LHCN-M2 (cell line): ENCODE measurements at regions not wholly inside any gene's neighbourhood (a gene's known extent, or its start where the extent isn't known, plus 50 kb on each side); places are given as distances from the start of the nearest gene placed in this dataset.

Experiments
- DNase-seq: peaks from one replicate; pipeline ENCODE4 v3.0.0-alpha.2; 2012; ENCODE audit warnings: low read depth

DNA sequence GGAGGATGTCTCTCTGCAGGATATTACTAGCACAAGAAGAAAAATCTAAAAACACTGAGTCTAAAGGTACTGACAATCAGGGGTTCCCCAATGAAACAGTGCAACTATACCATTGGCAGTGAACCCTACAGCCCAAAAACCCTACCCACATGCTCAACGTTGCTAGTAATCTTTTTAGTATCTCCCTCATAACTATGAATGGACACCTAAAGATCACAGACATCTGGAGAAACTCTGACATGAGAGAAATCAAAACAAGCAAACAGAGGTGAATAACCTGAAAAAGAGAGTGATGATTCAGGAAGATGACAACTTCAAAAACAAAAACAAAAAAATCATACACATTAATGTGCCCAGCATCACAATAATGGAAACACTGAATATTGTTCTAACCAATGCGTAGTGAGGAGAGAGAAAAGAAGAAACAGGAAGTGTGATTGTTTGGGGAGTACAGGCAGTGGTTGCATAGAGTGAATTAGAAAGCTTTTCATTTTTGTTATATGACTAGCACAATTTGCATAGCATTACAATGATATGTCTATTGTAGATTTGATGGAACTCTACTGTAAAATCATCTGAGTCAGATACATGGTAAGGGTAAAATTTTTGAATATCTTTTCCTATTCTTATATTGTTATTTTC is 78.9 kb upstream of the FMR1 start:
- no peak for DNase-seq

DNA sequence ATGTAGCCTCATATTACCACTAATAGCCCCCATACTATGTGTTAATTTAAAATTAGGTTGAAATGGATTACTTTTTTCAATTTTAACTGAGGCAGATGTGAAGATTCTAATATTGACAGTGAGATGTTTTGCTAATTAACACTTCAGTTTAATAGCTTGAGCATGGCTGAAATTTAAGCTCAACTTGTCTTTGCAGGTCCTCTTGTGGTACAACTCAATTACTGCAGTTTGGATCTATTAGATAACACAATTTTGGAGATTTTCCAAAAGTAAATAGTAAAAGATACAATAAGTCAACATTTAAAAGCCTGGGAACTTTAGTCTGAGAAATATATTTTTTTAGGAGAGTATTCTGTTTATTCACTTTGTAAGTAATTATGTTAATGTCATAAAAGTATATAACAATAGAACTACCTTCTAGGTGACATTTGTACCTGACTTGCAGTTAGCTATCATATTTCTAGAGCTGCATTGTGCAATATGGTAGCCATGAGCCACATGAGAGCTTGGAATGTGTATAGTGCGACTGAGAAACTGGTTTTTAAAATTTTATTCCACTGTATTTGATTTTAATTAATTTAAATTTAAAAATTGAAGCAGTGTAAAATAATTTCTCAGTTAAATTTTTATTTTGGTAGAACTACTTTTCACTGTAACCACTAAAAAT is 73.1 kb upstream of the FMR1 start:
- no peak for DNase-seq

DNA sequence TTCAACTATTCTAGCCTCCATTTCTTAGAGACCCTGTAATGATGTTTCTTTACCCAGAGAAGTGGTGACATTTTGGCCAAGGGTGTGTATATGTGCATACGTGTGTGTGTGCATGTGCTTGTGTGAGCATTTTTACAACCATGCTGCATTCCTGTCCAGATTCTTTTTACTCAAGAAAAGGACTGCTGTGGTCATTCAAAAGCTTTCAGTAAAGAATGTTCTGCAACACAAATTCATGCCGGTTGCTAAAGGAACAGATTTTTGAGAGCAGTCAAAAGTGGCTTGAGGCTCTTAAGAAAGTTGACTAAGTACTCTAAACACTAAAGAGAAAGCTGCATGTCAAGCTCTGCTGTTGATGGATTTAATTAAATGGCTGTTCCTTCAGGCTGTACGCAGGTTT is 65.0 kb upstream of the FMR1 start:
- DNase-seq, result no peak

DNA sequence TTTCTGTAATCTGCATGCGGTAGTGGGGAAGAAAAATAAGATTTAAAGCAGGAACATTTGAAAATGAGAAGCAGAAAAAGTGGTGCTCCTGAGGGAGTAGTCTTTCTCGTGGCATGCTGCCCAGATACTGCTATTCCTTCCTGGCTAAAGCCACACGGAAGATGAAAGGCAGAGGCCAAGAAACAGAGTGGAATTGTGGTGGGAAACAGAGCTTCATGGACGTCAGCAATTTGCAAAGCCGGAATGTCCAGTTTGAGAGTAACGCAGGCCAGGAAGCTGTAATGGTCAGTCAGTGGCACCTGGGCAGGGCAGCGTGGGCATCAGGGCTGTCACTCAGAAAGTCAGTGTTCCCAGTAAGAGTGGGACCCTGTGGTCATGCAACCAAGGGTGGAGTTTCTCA is 63.7 kb upstream of the FMR1 start:
- DNase-seq, result no peak

DNA sequence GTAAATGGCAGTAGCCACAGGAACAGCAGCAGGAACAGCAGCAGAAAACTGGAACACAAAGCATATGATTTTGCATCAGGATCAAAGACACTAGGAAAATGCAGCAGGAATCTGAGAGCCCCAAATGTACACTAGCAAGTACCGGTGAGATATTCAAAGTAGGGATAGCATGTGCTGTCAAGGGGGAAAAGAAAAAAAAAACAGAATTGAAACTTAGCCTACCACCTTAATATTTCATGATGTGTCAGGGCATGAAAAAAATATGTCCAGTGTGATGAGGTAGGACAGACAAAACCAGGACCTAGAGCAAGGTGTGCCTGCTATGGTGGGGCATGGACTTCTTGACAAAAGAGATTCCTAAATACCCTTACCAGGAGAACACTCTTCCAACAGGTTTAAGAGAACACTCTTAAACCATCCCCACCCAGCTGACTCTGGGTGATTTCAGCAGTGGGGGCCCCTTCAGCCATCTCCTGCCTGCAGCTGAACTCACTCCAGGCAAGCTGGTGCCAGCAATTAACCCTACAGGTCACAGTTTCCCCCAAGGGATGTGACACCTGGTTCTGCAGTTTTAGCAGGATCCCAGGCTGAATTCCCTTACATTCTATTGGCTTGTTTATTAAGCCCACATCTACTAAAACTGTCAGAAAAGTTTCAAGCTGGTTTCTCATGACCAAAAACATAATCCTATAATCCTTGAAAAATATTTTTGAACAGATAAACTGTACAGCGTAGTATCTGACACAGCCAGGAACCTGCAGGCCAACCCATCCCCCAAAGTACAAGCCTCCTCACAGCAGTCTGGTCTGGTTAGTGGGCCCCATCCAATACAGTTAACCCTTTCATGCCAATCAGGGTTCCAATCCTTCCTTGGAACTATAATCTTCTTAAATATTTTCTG is 62.9 kb upstream of the FMR1 start:
- no peak for DNase-seq

DNA sequence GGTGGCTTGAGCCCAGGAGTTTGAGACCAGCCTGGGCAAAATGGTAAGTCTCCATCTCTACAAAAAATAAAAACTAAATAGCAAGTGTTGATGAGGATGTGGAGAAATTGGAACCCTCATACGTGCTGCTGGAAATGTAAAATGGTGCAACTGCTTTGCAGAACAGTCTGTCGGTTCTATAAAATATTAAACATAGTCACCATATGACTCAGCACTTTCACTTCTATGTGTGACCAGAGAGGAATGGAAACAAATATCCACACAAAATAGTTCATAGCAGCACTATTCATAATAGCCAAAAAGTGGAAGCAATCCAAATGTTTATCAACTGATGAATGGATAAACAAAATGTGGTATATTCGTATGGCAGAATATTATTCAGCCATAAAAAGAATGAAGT is 60.8 kb upstream of the FMR1 start:
- peak; percentile 17 for DNase-seq

DNA sequence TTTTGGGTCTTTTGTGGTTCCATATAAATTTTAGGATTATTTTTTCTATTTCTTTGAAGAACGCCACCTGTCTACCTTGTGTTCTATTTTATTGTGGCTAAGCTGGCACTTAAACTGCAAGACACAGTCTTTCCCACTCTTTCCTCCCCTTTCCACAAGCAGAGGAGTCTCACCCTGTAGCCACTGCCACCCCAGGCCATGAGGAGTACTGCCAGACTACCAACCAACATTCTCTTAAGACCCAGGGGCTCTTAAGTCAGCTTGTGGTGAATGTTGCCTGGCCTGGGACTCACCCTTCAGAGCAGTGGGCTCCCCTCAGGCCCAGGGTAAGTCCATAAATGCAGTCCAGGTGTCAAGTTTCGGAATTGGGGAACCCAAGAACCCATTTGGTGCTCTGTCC is 58.0 kb upstream of the FMR1 start:
- DNase-seq, result no peak

DNA sequence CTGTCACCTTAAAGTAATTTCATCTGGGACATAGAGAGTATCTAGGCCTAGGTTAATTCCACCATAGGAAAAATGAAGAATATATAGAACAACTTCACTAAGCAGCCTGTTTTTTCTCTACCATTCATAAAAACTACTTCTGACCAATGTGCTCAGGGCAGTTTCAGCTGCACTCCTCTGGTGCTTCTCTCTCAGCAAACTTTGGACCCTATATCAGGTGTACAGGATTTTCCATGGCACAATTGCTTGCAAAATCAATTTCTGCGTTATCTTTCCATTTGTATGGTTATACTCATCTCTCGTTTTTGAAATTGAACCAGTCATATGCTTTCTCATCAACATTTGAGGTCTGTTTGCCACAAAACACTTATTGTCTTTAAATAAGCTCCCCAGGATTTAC is 52.1 kb upstream of the FMR1 start:
- DNase-seq, result no peak
